OCI-LY3 (cell line): ENCODE measurements at regions not wholly inside any gene's neighbourhood (a gene's known extent, or its start where the extent isn't known, plus 50 kb on each side); places are given as distances from the start of the nearest gene placed in this dataset.

Source experiments
- CTCF ChIP-seq: fragments of 200-600, 300-600 bp; sonication (generic); IDR thresholded peaks from 2 replicates; pipeline ENCODE4 v1.5.1; 2014; ENCODE audit warnings: antibody characterized with exemption, low read length, low read depth
- EZH2phosphoT487 ChIP-seq: fragments of 200-600 bp; shearing (Covaris generic); IDR thresholded peaks from 2 replicates; pipeline ENCODE4 v1.6.1; 2018; ENCODE audit warnings: antibody characterized with exemption, mixed run types, low read depth

GRCh38 chr10:4196771-4197390 lies 411.9 kb upstream of the KLF6 start:
- TF ChIP-seq CTCF (no peak), EZH2phosphoT487 (no peak)
